Fibroblast of the aortic adventitia (primary cell): ENCODE measurements at regions not wholly inside any gene's neighbourhood (a gene's known extent, or its start where the extent isn't known, plus 50 kb on each side); places are given as distances from the start of the nearest gene placed in this dataset.

Source experiments
- DNase-seq: peaks from one replicate; pipeline ENCODE4 v3.0.0-alpha.2; 2010; ENCODE audit warnings: low read depth
- H3K4me3 ChIP-seq: 2 replicates; pipeline ENCODE4 v1.5.1; 2011; ENCODE audit warnings: low read depth, mild to moderate bottlenecking, control low read depth, low read length, moderate library complexity
- TF ChIP-seq, protein P1 (sequence below): IDR thresholded peaks from 2 replicates; pipeline ENCODE4 v1.5.1; 2011; ENCODE audit warnings: mild to moderate bottlenecking, low read length, control low read depth, inconsistent platforms; ENCODE audit not compliant: insufficient read depth

DNA sequence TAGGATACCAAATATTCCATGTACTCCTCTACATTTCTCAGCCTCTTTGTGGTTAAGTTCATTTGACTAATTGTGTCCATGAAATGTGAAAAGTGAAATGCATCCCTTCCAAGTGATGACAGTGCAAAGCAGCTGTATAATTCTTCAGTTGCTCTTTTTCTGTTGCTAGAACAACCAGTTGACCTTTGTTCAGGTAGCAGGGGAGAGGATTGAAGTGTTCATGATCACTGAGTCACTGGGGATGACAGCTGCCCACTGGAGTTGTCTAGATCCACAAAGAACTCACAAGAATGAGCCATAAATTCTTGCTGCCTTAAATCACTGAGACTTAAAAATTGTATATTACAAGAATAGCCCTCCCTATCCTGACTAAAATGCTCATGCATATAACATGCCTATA is 254.6 kb downstream of the EPHA7 start:
- DNase-seq, result no peak
- no peak overlapping the region for H3K4me3 ChIP-seq
- TF ChIP-seq, protein P1, sequence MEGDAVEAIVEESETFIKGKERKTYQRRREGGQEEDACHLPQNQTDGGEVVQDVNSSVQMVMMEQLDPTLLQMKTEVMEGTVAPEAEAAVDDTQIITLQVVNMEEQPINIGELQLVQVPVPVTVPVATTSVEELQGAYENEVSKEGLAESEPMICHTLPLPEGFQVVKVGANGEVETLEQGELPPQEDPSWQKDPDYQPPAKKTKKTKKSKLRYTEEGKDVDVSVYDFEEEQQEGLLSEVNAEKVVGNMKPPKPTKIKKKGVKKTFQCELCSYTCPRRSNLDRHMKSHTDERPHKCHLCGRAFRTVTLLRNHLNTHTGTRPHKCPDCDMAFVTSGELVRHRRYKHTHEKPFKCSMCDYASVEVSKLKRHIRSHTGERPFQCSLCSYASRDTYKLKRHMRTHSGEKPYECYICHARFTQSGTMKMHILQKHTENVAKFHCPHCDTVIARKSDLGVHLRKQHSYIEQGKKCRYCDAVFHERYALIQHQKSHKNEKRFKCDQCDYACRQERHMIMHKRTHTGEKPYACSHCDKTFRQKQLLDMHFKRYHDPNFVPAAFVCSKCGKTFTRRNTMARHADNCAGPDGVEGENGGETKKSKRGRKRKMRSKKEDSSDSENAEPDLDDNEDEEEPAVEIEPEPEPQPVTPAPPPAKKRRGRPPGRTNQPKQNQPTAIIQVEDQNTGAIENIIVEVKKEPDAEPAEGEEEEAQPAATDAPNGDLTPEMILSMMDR, result no peak

DNA sequence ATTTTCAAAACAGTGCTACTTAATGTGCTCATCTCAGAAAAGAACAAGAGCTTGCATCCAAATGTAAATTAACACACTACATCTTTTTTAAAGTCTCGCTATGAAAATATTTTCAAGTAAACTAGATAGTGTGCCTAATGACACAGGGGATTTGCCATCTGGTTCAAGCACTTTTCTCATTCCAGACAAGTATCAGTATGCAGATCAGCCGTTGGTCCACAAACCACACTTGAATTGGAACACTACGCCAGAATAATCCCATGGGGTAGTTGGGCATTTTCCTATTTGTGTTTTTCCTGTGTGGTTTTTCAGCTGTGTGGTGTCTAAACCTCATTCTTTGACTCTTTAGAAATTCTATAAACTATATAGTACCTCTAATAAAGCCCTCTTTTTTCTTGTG is 256.2 kb downstream of the EPHA7 start:
- DNase-seq, result no peak
- TF ChIP-seq, protein P1, result no peak

DNA sequence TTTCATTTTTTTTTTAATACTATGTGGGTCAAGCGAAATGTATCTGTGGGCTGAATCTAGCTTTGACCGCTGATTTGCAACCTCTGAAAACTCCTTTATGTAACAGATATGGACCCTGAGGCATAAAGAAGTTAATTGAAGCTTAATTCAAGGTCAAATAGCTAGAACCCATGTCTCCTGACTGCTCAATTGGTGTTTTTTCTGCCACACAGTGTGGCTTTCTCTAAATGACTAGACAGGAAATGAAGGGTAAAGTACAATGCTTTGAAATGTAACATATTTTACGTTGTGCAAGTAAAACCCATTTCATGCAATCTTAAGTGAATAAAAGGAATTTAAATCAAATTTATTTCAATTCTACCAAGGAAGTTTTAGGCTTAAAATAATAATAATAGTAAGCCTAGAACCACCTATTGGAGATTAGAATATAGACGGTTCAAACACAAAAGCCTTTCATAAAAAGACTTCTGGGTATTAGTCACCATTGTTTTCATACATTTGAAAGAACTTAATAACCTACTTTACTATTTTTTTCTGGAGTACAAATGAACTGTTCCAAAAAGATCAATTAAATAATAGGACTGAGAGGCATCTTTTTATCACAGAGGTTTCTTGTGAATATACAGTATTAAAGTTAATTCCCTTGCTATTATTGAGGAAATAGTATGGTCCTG is 279.8 kb downstream of the EPHA7 start:
- TF ChIP-seq, protein P1, result no peak
- no peak for DNase-seq
- H3K4me3 ChIP-seq, result no peak overlapping the region

More for the DNA sequence above, 256.2 kb downstream of the EPHA7 start:
- H3K4me3 ChIP-seq, result no peak overlapping the region

DNA sequence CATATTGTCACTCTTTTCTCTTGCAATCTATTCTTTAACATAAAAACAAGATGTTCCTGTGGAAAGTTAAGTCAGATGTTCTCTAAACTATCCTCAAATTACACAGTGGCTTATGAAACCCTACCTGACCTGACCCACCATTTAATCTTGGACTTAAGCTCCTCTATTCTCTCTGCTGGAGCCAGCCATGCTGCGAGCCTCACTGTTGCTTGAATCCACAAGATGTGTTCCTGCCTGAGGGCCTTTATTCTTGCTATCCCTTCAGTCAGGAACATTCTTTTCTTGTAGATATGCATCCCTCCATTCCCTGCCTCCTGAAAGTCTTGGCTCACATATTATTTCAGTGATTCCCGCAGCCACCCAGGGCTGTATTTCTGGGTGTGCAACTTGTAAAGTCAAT is 283.2 kb downstream of the EPHA7 start:
- TF ChIP-seq, protein P1, result no peak
- no peak overlapping the region for H3K4me3 ChIP-seq
- DNase-seq, result no peak

DNA sequence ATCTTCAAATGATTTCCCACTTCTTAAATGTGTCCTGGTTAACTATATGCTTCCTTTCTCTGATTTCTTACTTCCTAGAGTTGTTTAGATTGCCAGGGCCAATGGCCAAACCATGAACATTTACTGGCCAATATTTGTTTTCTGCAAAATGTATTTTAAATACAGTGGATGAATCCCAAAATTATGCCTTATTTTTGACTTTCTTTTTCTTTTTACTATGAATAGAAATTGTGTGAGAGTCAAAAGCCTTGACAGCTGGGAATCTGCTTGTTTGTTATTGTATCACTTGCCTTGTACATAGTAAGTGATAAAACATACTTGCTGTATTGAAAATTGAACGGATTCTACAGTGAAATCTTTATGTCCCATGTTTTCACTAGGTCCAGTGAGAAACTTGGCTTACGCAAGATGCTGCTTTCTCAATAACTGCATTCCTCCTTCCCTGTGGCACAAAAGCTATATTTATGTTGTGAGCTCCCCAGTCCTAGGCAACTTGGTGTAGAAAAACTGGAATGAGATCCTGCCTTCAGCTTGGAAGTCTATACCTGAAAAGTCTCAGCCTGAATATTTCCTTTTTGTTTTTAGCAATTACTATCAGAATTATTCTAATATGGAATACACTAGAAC is 295.2 kb downstream of the EPHA7 start:
- TF ChIP-seq, protein P1, result no peak
- H3K4me3 ChIP-seq, result no peak overlapping the region
- no peak for DNase-seq

DNA sequence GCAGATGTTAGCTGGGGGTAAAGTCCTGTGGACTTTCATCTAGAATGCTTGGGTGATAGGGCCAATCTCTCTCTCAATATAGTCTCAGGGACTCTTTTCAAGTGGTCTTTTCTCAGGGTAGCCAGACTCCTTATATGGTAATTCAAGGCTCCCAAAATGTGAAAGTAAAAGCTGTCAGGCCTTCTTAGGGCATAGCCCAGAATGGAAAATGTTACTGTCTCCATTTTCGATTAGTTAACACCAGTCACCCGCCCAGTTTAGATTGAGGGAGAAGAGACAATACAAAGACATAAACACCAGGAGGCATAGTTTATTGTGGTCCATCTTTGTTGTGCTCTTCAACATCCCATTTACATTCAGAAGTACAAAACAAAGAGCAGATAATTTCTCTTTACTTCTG is 295.8 kb downstream of the EPHA7 start:
- H3K4me3 ChIP-seq, result no peak overlapping the region
- TF ChIP-seq, protein P1, result no peak
- DNase-seq, result no peak

DNA sequence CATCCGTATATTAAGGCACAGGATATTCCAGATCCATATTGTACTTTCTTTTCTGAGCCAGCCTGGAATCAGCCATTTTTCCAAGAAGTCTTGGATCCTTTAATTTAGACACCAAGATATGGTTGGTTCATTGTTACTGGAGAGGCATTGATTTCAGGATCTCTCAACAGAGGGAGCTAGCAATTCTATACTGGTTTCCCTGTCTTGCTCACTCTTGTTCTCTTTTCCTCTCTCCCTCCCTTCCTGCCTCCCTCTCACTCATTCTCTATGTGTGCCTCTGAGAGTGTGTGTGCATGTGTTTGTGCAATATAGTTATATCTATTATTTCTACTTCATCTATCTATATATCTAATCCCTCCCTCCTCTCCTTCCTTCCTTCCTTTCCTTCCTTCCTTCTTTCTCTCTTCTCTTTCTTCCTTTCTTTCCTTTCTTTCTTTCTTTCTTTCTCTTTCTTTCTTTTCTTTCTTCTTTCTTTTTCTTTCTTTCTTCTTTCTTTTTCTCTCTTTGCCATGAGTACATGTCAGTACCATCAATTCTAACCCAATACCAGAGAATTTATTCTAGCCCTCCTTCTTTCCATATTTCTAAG is 299.1 kb downstream of the EPHA7 start:
- DNase-seq, result no peak
- no peak overlapping the region for H3K4me3 ChIP-seq
- TF ChIP-seq, protein P1, result no peak
